Fibroblast of lung (primary cell): ENCODE measurements at regions not wholly inside any gene's neighbourhood (a gene's known extent, or its start where the extent isn't known, plus 50 kb on each side); places are given as distances from the start of the nearest gene placed in this dataset.

Source experiments
- DNase-seq, 2 donors: peaks; one replicate each; pipeline versions ENCODE4 v3.0.0 to v3.0.0-alpha.2; 2010; ENCODE audit warnings: low read depth in 2 of 2
- H2AFZ ChIP-seq: 2 replicates; pipeline ENCODE4 v1.5.1; 2012; ENCODE audit warnings: low read length, control low read depth, inconsistent platforms
- H3K27ac ChIP-seq: 2 replicates; pipeline ENCODE4 v1.5.1; 2011; ENCODE audit warnings: low read length, control low read depth; ENCODE audit not compliant: insufficient read depth
- H3K27me3 ChIP-seq: 2 replicates; pipeline ENCODE4 v1.5.1; 2011; ENCODE audit warnings: mild to moderate bottlenecking, low read length; ENCODE audit not compliant: control insufficient read depth, insufficient read depth
- H3K36me3 ChIP-seq: 2 replicates; pipeline ENCODE4 v1.5.1; 2011; ENCODE audit warnings: low read length; ENCODE audit not compliant: control insufficient read depth, insufficient read depth
- H3K4me1 ChIP-seq: 2 replicates; pipeline ENCODE4 v1.5.1; 2011; ENCODE audit warnings: low read length; ENCODE audit not compliant: control insufficient read depth, insufficient read depth; ENCODE audit errors: extremely low read depth
- H3K4me2 ChIP-seq: 2 replicates; pipeline ENCODE4 v1.5.1; 2011; ENCODE audit warnings: low read length, control low read depth; ENCODE audit not compliant: insufficient read depth; ENCODE audit errors: extremely low read depth
- H3K4me3 ChIP-seq, 4 experiments: fragments of 200-600 bp in 1 of 4; sonication (generic) in 1 of 4; replicated peaks in 1 of 4; 2 replicates each; pipeline ENCODE4 v1.5.1; 2011 to 2016; ENCODE audit warnings: low read length in 4 of 4, low read depth in 3 of 4, mild to moderate bottlenecking in 3 of 4, control low read depth in 2 of 4, inconsistent platforms in 1 of 4, mixed read lengths in 1 of 4; ENCODE audit not compliant: insufficient read depth in 1 of 4; ENCODE audit errors: control extremely low read depth in 1 of 4
- H3K79me2 ChIP-seq: 2 replicates; pipeline ENCODE4 v1.5.1; 2012; ENCODE audit warnings: mild to moderate bottlenecking, low read length, inconsistent platforms; ENCODE audit not compliant: control insufficient read depth, insufficient read depth
- H3K9ac ChIP-seq: 2 replicates; pipeline ENCODE4 v1.5.1; 2011; ENCODE audit warnings: mild to moderate bottlenecking, low read length, control low read depth; ENCODE audit not compliant: insufficient read depth
- H3K9me3 ChIP-seq: 2 replicates; pipeline ENCODE4 v1.5.1; 2012; ENCODE audit warnings: low read depth, low read length; ENCODE audit not compliant: control insufficient read depth, insufficient read depth
- H4K20me1 ChIP-seq: 2 replicates; pipeline ENCODE4 v1.5.1; 2011; ENCODE audit warnings: low read length; ENCODE audit not compliant: control insufficient read depth, insufficient read depth; ENCODE audit errors: extremely low read depth
- EZH2 ChIP-seq: IDR thresholded peaks from 2 replicates; pipeline ENCODE4 v1.5.1; 2012; ENCODE audit warnings: low read length, control low read depth, mild to moderate bottlenecking; ENCODE audit errors: missing control alignments
- TF ChIP-seq, protein P1 (sequence below), 2 donors: IDR thresholded peaks in 1 of 2; conservative IDR thresholded peaks in 1 of 2; 1 replicate in 1 of 2; 2 replicates in 1 of 2; pipeline ENCODE4 v1.5.1; 2011 to 2012; ENCODE audit warnings: low read length in 2 of 2, control low read depth in 1 of 2, inconsistent platforms in 1 of 2, low read depth in 1 of 2, mild to moderate bottlenecking in 1 of 2

GRCh38 chr20:57830515-57830895 is 120.7 kb upstream of the PMEPA1 start:
- Histone ChIP-seq H3K27me3 (no peaks in the 10 kb centered on the region), H3K9ac (no peak overlapping the region), H2AFZ (no peak overlapping the region), H3K36me3 (no peaks in the 10 kb centered on the region), H3K27ac (no peak overlapping the region), H4K20me1 (no peaks in the 10 kb centered on the region), H3K79me2 (no peaks in the 10 kb centered on the region), H3K4me2 (no peak overlapping the region), H3K4me3 (no peak overlapping the region), H3K9me3 (no peaks in the 10 kb centered on the region), H3K4me1 (no peaks in the 10 kb centered on the region)
- no peak for DNase-seq
- TF ChIP-seq EZH2: no peak
- TF ChIP-seq, protein P1, sequence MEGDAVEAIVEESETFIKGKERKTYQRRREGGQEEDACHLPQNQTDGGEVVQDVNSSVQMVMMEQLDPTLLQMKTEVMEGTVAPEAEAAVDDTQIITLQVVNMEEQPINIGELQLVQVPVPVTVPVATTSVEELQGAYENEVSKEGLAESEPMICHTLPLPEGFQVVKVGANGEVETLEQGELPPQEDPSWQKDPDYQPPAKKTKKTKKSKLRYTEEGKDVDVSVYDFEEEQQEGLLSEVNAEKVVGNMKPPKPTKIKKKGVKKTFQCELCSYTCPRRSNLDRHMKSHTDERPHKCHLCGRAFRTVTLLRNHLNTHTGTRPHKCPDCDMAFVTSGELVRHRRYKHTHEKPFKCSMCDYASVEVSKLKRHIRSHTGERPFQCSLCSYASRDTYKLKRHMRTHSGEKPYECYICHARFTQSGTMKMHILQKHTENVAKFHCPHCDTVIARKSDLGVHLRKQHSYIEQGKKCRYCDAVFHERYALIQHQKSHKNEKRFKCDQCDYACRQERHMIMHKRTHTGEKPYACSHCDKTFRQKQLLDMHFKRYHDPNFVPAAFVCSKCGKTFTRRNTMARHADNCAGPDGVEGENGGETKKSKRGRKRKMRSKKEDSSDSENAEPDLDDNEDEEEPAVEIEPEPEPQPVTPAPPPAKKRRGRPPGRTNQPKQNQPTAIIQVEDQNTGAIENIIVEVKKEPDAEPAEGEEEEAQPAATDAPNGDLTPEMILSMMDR (conservative IDR thresholded peaks at IDR 0.05 in 1 of 2, IDR thresholded peaks at IDR 0.05 in 1 of 2; ENCODE audit: low read depth in 1 of 2, low read length in 2 of 2): no peak

- no peak overlapping the region for H3K4me2 ChIP-seq
- H3K4me1 ChIP-seq: no peaks in the 10 kb centered on the region
- no peak overlapping the region for H3K9ac ChIP-seq
- no peaks in the 10 kb centered on the region for H3K9me3 ChIP-seq
- no peaks in the 10 kb centered on the region for H3K27me3 ChIP-seq
- H3K27ac ChIP-seq: no peak overlapping the region
- DNase-seq: no peak
- TF ChIP-seq, protein P1 (conservative IDR thresholded peaks at IDR 0.05 in 1 of 2, IDR thresholded peaks at IDR 0.05 in 1 of 2; ENCODE audit: low read depth in 1 of 2, low read length in 2 of 2): no peak
- no peak for TF ChIP-seq EZH2
- no peaks in the 10 kb centered on the region for H3K79me2 ChIP-seq
- H2AFZ ChIP-seq: no peak overlapping the region
- no peaks in the 10 kb centered on the region for H3K36me3 ChIP-seq
- H4K20me1 ChIP-seq: no peaks in the 10 kb centered on the region
- no peak overlapping the region for H3K4me3 ChIP-seq
These were observed 120.1 kb upstream of the PMEPA1 start for GRCh38 chr20:57829805-57830514.

GRCh38 chr20:57829336-57829735 is 119.5 kb upstream of the PMEPA1 start:
- no peak overlapping the region for H3K9ac ChIP-seq
- no peaks in the 10 kb centered on the region for H3K36me3 ChIP-seq
- H3K27ac ChIP-seq: no peak overlapping the region
- H3K4me2 ChIP-seq: no peak overlapping the region
- no peaks in the 10 kb centered on the region for H3K79me2 ChIP-seq
- no peak for DNase-seq
- H3K27me3 ChIP-seq: no peaks in the 10 kb centered on the region
- no peak overlapping the region for H2AFZ ChIP-seq
- TF ChIP-seq, protein P1 (conservative IDR thresholded peaks at IDR 0.05 in 1 of 2, IDR thresholded peaks at IDR 0.05 in 1 of 2; ENCODE audit: low read depth in 1 of 2, low read length in 2 of 2): no peak
- TF ChIP-seq EZH2: no peak
- no peaks in the 10 kb centered on the region for H3K4me1 ChIP-seq
- H3K4me3 ChIP-seq: no peak overlapping the region
- no peaks in the 10 kb centered on the region for H3K9me3 ChIP-seq
- no peaks in the 10 kb centered on the region for H4K20me1 ChIP-seq
